ENCODE measurements at regions not wholly inside any gene's neighbourhood (a gene's known extent, or its start where the extent isn't known, plus 50 kb on each side); places are given as distances from the start of the nearest gene placed in this dataset.
"Not testable (repeated sequence)": the region's sequence is repeated elsewhere in the genome, so short reads cannot be mapped to it uniquely, and the experiment has no call there.

GRCh38 chr14:106618471-106618951 is 1092.1 kb downstream of the TMEM121 start:
- H3K4me3 ChIP-seq, H3K27ac ChIP-seq, POLR2A ChIA-PET, H3K4me1 ChIP-seq, FAIRE-seq, H3K9me3 ChIP-seq, H3K4me2 ChIP-seq: not testable (repeated sequence)
- DNase-seq (ENCODE audit: low read depth in 1 of 2, low spot score in 1 of 2) (peak in 1 of 2 experiments; percentile 30), ATAC-seq (peak in 1 of 2 experiments; percentile 75; a peak in 3 of 6 replicates)
- WGBS (ENCODE audit: missing lambda C conversion rate), result 11% methylated on average over 7 of the region's 9 CpGs
- peak; percentile 33; the same call in 2 of the 3 replicates for TF ChIP-seq CTCF (IDR thresholded peaks at IDR 0.05)
- CTCF ChIA-PET, result interaction anchor here (0.7 to 1.5 kb wide), 2 partner anchors 13 to 155 kb away, joined by 3 read pairs; no protein-coding TSS in a partner anchor

- no peak overlapping the region for H3K4me3 ChIP-seq
- H3K27ac ChIP-seq, result no peak overlapping the region
- ChIA-PET CTCF (interaction anchor here (1.5 kb wide), 1 partner anchor 154 kb away, joined by 3 read pairs; no protein-coding TSS in a partner anchor), POLR2A (no interaction called here)
- WGBS (ENCODE audit: missing lambda C conversion rate), result 4% methylated on average over 1 of the region's 1 CpG
- DNase-seq (ENCODE audit: low read depth in 1 of 2, low spot score in 1 of 2) (no peak), FAIRE-seq (no peak), ATAC-seq (no peak)
- no peaks in the 10 kb centered on the region for H3K9me3 ChIP-seq
- no peaks in the 10 kb centered on the region for H3K4me1 ChIP-seq
- TF ChIP-seq HOXB13 (CRISPR knock-in tag; IDR thresholded peaks at IDR 0.05; ENCODE audit: low read depth) (no peak), CEBPB (IDR thresholded peaks at IDR 0.05) (no peak), ZNF302 (CRISPR knock-in tag; IDR thresholded peaks at IDR 0.05) (no peak), NFE2L2 (conservative IDR thresholded peaks at IDR 0.05; ENCODE audit: low read length) (no peak), EHF (CRISPR knock-in tag; IDR thresholded peaks at IDR 0.05) (no peak), CTCF (IDR thresholded peaks at IDR 0.05) (no peak), MAZ (IDR thresholded peaks at IDR 0.05; ENCODE audit: borderline replicate concordance, low read depth, low read length) (no peak), SMC3 (IDR thresholded peaks at IDR 0.05) (no peak), HMGXB4 (CRISPR knock-in tag; IDR thresholded peaks at IDR 0.05; ENCODE audit: borderline replicate concordance) (no peak), ZSCAN20 (CRISPR knock-in tag; IDR thresholded peaks at IDR 0.05) (no peak), JUN (IDR thresholded peaks at IDR 0.05) (no peak), ATOH8 (CRISPR knock-in tag; IDR thresholded peaks at IDR 0.05; ENCODE audit: low read depth) (no peak), ZFP36 (IDR thresholded peaks at IDR 0.05; ENCODE audit: borderline replicate concordance, partially characterized antibody) (no peak), EP300 (IDR thresholded peaks at IDR 0.05) (no peak), CHD4 (IDR thresholded peaks at IDR 0.05; ENCODE audit: borderline replicate concordance) (no peak), NPAS2 (CRISPR knock-in tag; IDR thresholded peaks at IDR 0.05; ENCODE audit: borderline replicate concordance) (no peak), RNF2 (IDR thresholded peaks at IDR 0.05; ENCODE audit: borderline replicate concordance, low read depth) (no peak), USF2 (IDR thresholded peaks at IDR 0.05) (no peak), FOSL2 (IDR thresholded peaks at IDR 0.05) (no peak), FOSL2 (CRISPR knock-in tag; IDR thresholded peaks at IDR 0.05) (no peak), HES2 (IDR thresholded peaks at IDR 0.05) (no peak)
- no peak overlapping the region for H3K4me2 ChIP-seq
Measured at GRCh38 chr14:106619606-106620005, 1093.2 kb downstream of the TMEM121 start.
